ENCODE measurements at regions not wholly inside any gene's neighbourhood (a gene's known extent, or its start where the extent isn't known, plus 50 kb on each side); places are given as distances from the start of the nearest gene placed in this dataset.

- Histone ChIP-seq H3K4ac (ENCODE audit: low read depth in 1 of 2, low read length in 2 of 2) (no peak overlapping the region), H3K27me3 (ENCODE audit: control insufficient read depth in 1 of 2, insufficient read depth in 1 of 2, low read length in 2 of 2) (no peaks in the 10 kb centered on the region), H3K9me3 (ENCODE audit: control insufficient read depth, low read length) (peaks cover 3% of the 10 kb centered on the region), H3K14ac (ENCODE audit: low read length in 2 of 2) (no peak overlapping the region), H4K91ac (ENCODE audit: low read length) (peak overlapping the region; percentile 6), H2BK120ac (ENCODE audit: low read depth, low read length) (no peak overlapping the region), H3K79me1 (replicated peaks; ENCODE audit: low read length, poor library complexity, severe bottlenecking) (no peaks in the 10 kb centered on the region), H3K4me2 (ENCODE audit: low read length, poor library complexity, severe bottlenecking) (no peak overlapping the region), H3K36me3 (ENCODE audit: control insufficient read depth in 1 of 2, insufficient read depth in 2 of 2, low read depth in 1 of 2, low read length in 2 of 2) (no peaks in the 10 kb centered on the region), H2BK15ac (ENCODE audit: low read depth, poor library complexity, severe bottlenecking) (no peak overlapping the region), H2BK5ac (ENCODE audit: low read depth, low read length, poor library complexity, severe bottlenecking) (peak overlapping the region; percentile 20), H3K4me3 (ENCODE audit: insufficient read depth in 1 of 2, low read depth in 1 of 2, low read length in 2 of 2) (no peak overlapping the region), H4K8ac (ENCODE audit: low read length) (peak overlapping the region; percentile 20), H3K23ac (ENCODE audit: low read length in 2 of 2) (no peak overlapping the region), H3K27ac (ENCODE audit: low read length, poor library complexity, severe bottlenecking) (no peak overlapping the region), H3K4me1 (ENCODE audit: control insufficient read depth, insufficient read depth, low read depth, low read length) (peaks cover 34% of the 10 kb centered on the region), H2AK5ac (ENCODE audit: low read length, severe bottlenecking) (peak overlapping the region; percentile 78), H3K18ac (ENCODE audit: low read depth in 1 of 2, low read length in 2 of 2) (no peak overlapping the region), H3K9ac (ENCODE audit: low read length) (no peak overlapping the region), H2AFZ (ENCODE audit: low read depth, low read length) (no peak overlapping the region), H2BK12ac (ENCODE audit: low read length in 2 of 2) (peak overlapping the region; percentile 16 to 29)
- WGBS, result 79% methylated on average over 6 of the region's 6 CpGs
- no peak for DNase-seq
These were observed 53.9 kb upstream of the ITGA11 start for GRCh38 chr15:68485721-68486360.

GRCh38 chr15:68487087-68487843 lies 55.3 kb upstream of the ITGA11 start:
- no peak overlapping the region for H3K27ac ChIP-seq (ENCODE audit: low read length, poor library complexity, severe bottlenecking)
- peak; percentile 76 for DNase-seq
- H3K27me3 ChIP-seq (ENCODE audit: control insufficient read depth in 1 of 2, insufficient read depth in 1 of 2, low read length in 2 of 2), result no peaks in the 10 kb centered on the region
- no peaks in the 10 kb centered on the region for H3K36me3 ChIP-seq (ENCODE audit: control insufficient read depth in 1 of 2, insufficient read depth in 2 of 2, low read depth in 1 of 2, low read length in 2 of 2)
- H3K23ac ChIP-seq (ENCODE audit: low read length in 2 of 2), result no peak overlapping the region
- H2BK12ac ChIP-seq (ENCODE audit: low read length in 2 of 2), result peak overlapping the region; percentile 18 to 83
- 46% methylated on average over 5 of the region's 5 CpGs for WGBS
- H3K4me3 ChIP-seq (ENCODE audit: insufficient read depth in 1 of 2, low read depth in 1 of 2, low read length in 2 of 2), result peak overlapping the region in 1 of 2 experiments; percentile 16
- no peak overlapping the region for H4K8ac ChIP-seq (ENCODE audit: low read length)
- H4K91ac ChIP-seq (ENCODE audit: low read length), result peak overlapping the region; percentile 31
- H3K18ac ChIP-seq (ENCODE audit: low read depth in 1 of 2, low read length in 2 of 2), result peak overlapping the region in 1 of 2 experiments; percentile 73
- no peak overlapping the region for H2BK5ac ChIP-seq (ENCODE audit: low read depth, low read length, poor library complexity, severe bottlenecking)
- H2BK15ac ChIP-seq (ENCODE audit: low read depth, poor library complexity, severe bottlenecking), result peak overlapping the region; percentile 4
- H3K4me1 ChIP-seq (ENCODE audit: control insufficient read depth, insufficient read depth, low read depth, low read length), result peaks cover 36% of the 10 kb centered on the region
- peaks cover 3% of the 10 kb centered on the region for H3K9me3 ChIP-seq (ENCODE audit: control insufficient read depth, low read length)
- no peaks in the 10 kb centered on the region for H3K79me1 ChIP-seq (replicated peaks; ENCODE audit: low read length, poor library complexity, severe bottlenecking)
- H2BK120ac ChIP-seq (ENCODE audit: low read depth, low read length), result no peak overlapping the region
- H2AFZ ChIP-seq (ENCODE audit: low read depth, low read length), result no peak overlapping the region
- H2AK5ac ChIP-seq (ENCODE audit: low read length, severe bottlenecking), result peak overlapping the region; percentile 88
- H3K4ac ChIP-seq (ENCODE audit: low read depth in 1 of 2, low read length in 2 of 2), result peak overlapping the region in 1 of 2 experiments; percentile 43
- no peak overlapping the region for H3K14ac ChIP-seq (ENCODE audit: low read length in 2 of 2)
- H3K9ac ChIP-seq (ENCODE audit: low read length), result peak overlapping the region; percentile 47
- H3K4me2 ChIP-seq (ENCODE audit: low read length, poor library complexity, severe bottlenecking), result no peak overlapping the region

DNA sequence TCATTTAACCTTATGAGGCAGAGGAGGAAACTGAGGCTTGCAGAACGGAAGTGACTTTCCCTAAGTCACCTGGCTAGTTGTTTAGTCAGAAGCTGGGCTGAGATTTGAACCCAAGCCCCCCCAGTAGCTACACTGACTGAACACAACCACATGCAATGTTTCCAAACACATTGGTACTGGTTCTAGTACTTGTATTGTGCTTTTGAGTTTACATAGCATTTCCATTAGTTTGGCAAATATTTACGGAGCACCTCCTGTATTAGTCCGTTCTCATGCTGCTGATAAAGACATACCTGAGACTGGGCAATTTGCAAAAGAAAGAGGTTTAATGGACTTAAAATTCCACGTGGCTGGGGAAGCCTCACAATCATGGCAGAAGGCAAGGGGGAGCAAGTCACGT lies 56.3 kb upstream of the ITGA11 start:
- Histone ChIP-seq H4K8ac (ENCODE audit: low read length) (no peak overlapping the region), H3K27ac (ENCODE audit: low read length, poor library complexity, severe bottlenecking) (peak overlapping the region; percentile 96), H2BK15ac (ENCODE audit: low read depth, poor library complexity, severe bottlenecking) (no peak overlapping the region), H3K79me1 (replicated peaks; ENCODE audit: low read length, poor library complexity, severe bottlenecking) (no peaks in the 10 kb centered on the region), H3K4ac (ENCODE audit: low read depth in 1 of 2, low read length in 2 of 2) (no peak overlapping the region), H3K4me2 (ENCODE audit: low read length, poor library complexity, severe bottlenecking) (no peak overlapping the region), H4K91ac (ENCODE audit: low read length) (no peak overlapping the region), H2AK5ac (ENCODE audit: low read length, severe bottlenecking) (peak overlapping the region; percentile 93), H3K9me3 (ENCODE audit: control insufficient read depth, low read length) (peaks cover 3% of the 10 kb centered on the region), H2BK12ac (ENCODE audit: low read length in 2 of 2) (no peak overlapping the region), H3K4me1 (ENCODE audit: control insufficient read depth, insufficient read depth, low read depth, low read length) (peaks cover 42% of the 10 kb centered on the region), H2BK5ac (ENCODE audit: low read depth, low read length, poor library complexity, severe bottlenecking) (no peak overlapping the region), H2AFZ (ENCODE audit: low read depth, low read length) (no peak overlapping the region), H3K14ac (ENCODE audit: low read length in 2 of 2) (no peak overlapping the region), H3K18ac (ENCODE audit: low read depth in 1 of 2, low read length in 2 of 2) (no peak overlapping the region), H3K4me3 (ENCODE audit: insufficient read depth in 1 of 2, low read depth in 1 of 2, low read length in 2 of 2) (no peak overlapping the region), H3K27me3 (ENCODE audit: control insufficient read depth in 1 of 2, insufficient read depth in 1 of 2, low read length in 2 of 2) (no peaks in the 10 kb centered on the region), H2BK120ac (ENCODE audit: low read depth, low read length) (no peak overlapping the region), H3K36me3 (ENCODE audit: control insufficient read depth in 1 of 2, insufficient read depth in 2 of 2, low read depth in 1 of 2, low read length in 2 of 2) (no peaks in the 10 kb centered on the region), H3K9ac (ENCODE audit: low read length) (no peak overlapping the region), H3K23ac (ENCODE audit: low read length in 2 of 2) (no peak overlapping the region)
- 65% methylated on average over 5 of the region's 5 CpGs for WGBS
- no peak for DNase-seq

- H3K36me3 ChIP-seq (ENCODE audit: control insufficient read depth in 1 of 2, insufficient read depth in 2 of 2, low read depth in 1 of 2, low read length in 2 of 2), result no peaks in the 10 kb centered on the region
- H3K4me3 ChIP-seq (ENCODE audit: insufficient read depth in 1 of 2, low read depth in 1 of 2, low read length in 2 of 2), result no peak overlapping the region
- no peak overlapping the region for H3K14ac ChIP-seq (ENCODE audit: low read length in 2 of 2)
- peak overlapping the region; percentile 96 for H3K27ac ChIP-seq (ENCODE audit: low read length, poor library complexity, severe bottlenecking)
- no peak overlapping the region for H3K4ac ChIP-seq (ENCODE audit: low read depth in 1 of 2, low read length in 2 of 2)
- H3K79me1 ChIP-seq (replicated peaks; ENCODE audit: low read length, poor library complexity, severe bottlenecking), result no peaks in the 10 kb centered on the region
- no peak overlapping the region for H3K4me2 ChIP-seq (ENCODE audit: low read length, poor library complexity, severe bottlenecking)
- H3K18ac ChIP-seq (ENCODE audit: low read depth in 1 of 2, low read length in 2 of 2), result no peak overlapping the region
- 98% methylated on average over 5 of the region's 5 CpGs for WGBS
- H3K23ac ChIP-seq (ENCODE audit: low read length in 2 of 2), result no peak overlapping the region
- no peak overlapping the region for H2BK15ac ChIP-seq (ENCODE audit: low read depth, poor library complexity, severe bottlenecking)
- no peaks in the 10 kb centered on the region for H3K27me3 ChIP-seq (ENCODE audit: control insufficient read depth in 1 of 2, insufficient read depth in 1 of 2, low read length in 2 of 2)
- no peak for DNase-seq
- H2BK5ac ChIP-seq (ENCODE audit: low read depth, low read length, poor library complexity, severe bottlenecking), result peak overlapping the region; percentile 20
- no peak overlapping the region for H2AFZ ChIP-seq (ENCODE audit: low read depth, low read length)
- H3K9me3 ChIP-seq (ENCODE audit: control insufficient read depth, low read length), result peaks cover 3% of the 10 kb centered on the region
- H2BK12ac ChIP-seq (ENCODE audit: low read length in 2 of 2), result no peak overlapping the region
- H4K91ac ChIP-seq (ENCODE audit: low read length), result no peak overlapping the region
- H3K4me1 ChIP-seq (ENCODE audit: control insufficient read depth, insufficient read depth, low read depth, low read length), result peaks cover 47% of the 10 kb centered on the region
- no peak overlapping the region for H2BK120ac ChIP-seq (ENCODE audit: low read depth, low read length)
- H2AK5ac ChIP-seq (ENCODE audit: low read length, severe bottlenecking), result peak overlapping the region; percentile 58
- no peak overlapping the region for H3K9ac ChIP-seq (ENCODE audit: low read length)
- no peak overlapping the region for H4K8ac ChIP-seq (ENCODE audit: low read length)
These were observed 57.0 kb upstream of the ITGA11 start for GRCh38 chr15:68488966-68489365.
